ENCODE measurements at regions not wholly inside any gene's neighbourhood (a gene's known extent, or its start where the extent isn't known, plus 50 kb on each side); places are given as distances from the start of the nearest gene placed in this dataset.
"Not testable (repeated sequence)": the region's sequence is repeated elsewhere in the genome, so short reads cannot be mapped to it uniquely, and the experiment has no call there.

DNA sequence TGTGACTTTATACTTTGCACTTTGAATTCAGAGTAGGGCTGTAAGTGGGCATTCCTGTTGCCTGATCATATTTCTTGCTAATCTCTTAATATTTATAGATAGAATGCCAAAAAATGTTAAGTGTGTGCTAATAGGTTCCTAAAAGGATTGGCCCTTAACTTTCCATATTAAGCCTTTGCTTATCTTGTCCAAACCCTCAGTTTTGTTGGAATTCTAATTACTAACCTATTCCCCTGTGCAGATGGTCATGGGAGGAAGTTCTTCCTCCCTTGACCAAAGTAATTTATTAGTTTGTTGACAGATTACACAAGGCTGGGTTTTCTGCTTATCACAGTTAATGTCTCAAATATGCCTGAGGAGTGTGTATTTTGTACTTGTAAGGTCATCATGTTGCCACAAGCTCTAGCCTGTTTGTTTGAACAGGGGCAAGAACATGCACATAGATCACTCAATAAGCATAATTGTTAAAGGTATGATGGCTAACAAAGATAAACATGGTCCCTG is 541.1 kb upstream of the SPRY2 start:
- no peak for DNase-seq (ENCODE audit: low spot score)

DNA sequence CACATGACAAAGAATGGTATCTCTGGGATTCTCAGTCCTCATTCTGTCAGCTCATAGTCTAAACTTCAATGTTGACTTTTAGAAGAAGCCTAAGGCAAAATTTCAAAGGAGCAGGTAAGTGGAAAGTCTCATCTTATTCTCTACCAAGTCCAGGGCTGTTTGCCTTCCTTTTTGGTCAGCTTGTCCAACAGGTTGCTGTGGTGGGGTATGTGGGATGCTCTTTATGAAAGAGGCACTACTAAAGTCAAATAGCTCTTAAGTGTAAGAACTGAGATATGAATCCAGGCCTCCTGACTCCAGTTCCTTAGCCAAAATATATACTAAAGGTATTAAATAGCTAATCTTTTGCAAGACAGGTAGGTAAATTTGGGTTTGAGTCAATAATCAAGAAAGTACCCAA is 540.6 kb upstream of the SPRY2 start:
- no peak for DNase-seq (ENCODE audit: low spot score)

- no peak for DNase-seq (ENCODE audit: low spot score)
Observed at GRCh38 chr13:80881034-80881433, 540.1 kb upstream of the SPRY2 start.

- no peak for DNase-seq (ENCODE audit: low spot score)
Observed at GRCh38 chr13:80877944-80878241, 537.0 kb upstream of the SPRY2 start.

GRCh38 chr13:80877209-80877943 is 536.5 kb upstream of the SPRY2 start:
- no peak for DNase-seq (ENCODE audit: low spot score)

- no peak for DNase-seq (ENCODE audit: low spot score)
Observed at GRCh38 chr13:80873589-80873988, 532.7 kb upstream of the SPRY2 start.

DNA sequence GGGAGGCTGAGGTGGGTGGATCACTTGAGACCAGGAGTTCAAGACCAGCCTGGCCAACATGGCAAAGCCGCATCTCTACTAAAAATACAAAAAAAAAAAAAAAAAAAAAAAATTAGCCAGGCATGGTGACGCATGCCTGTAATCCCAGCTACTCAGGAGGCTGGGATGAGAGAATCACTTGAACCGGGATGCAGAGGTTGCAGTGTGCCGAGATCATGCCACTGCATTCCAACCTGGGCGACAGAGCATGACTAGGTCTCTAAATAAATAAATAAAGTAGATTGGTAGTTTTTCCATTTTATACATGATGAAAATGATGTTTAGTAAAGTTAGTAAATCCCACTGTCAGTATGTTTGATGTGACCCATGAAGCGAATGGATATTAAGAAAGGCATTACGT is 531.0 kb upstream of the SPRY2 start:
- DNase-seq (ENCODE audit: low spot score), result not testable (repeated sequence)

GRCh38 chr13:80871481-80871880 is 530.6 kb upstream of the SPRY2 start:
- no peak for DNase-seq (ENCODE audit: low spot score)

DNA sequence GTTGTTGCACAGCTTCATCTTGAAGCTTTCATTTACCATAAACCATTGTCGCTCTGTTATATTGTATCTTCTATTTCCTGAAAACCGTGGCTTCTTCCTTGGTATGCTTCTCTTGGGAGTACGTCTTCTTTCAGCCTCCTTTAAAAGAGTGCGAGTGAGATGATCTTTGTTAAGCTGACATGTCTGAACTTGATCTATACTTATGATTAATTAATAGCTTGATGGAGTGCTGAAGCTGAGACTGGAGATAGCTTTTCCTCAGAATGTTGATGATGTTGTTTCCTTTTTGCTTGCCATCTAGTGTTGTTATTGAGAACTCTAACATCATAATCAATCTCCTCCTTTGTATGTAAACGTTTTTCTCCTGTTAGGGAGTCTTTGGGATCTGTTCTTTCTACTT is 529.3 kb upstream of the SPRY2 start:
- DNase-seq (ENCODE audit: low spot score), result no peak

DNA sequence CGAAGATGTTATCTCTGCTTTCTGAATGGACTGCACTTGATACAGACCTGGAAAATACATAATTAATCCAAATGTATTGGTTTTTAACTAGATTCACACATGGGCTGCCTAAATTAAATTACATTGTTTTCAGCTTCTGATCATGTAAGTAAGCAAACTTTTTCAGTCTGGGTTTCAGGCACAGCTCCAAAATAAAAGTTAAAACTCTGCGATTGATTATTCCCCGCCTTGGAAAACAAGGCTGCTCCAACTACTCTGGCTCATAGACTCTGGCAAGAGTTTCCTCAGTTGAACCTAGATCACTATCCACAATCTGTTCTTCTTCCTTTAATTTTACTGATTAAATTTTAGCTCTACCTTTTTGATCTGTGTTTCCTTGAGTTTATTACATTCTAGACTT is 526.0 kb upstream of the SPRY2 start:
- DNase-seq (ENCODE audit: low spot score), result no peak

GRCh38 chr13:80865329-80865728 is 524.4 kb upstream of the SPRY2 start:
- no peak for DNase-seq (ENCODE audit: low spot score)

DNA sequence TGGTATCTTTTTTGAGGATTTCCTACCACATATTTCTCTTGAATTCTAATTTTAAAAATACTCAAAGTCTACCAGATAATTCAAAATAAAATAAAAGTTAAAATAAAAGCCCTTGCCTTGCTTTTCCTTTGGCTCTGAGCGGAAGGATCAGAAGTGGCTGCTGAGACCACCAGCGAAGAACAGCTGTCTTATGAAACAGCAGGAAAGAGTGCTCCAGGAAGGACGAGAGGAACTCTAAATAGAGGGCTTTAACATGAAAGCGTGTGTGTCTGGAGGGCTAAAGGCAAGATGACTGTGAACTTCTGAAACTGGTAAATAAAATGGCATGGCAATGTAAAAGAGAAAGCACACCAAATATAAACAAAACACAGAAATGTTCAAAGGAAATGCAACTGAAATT is 521.5 kb upstream of the SPRY2 start:
- no peak for DNase-seq (ENCODE audit: low spot score)

- no peak for DNase-seq (ENCODE audit: low spot score)
Observed at GRCh38 chr13:80860845-80861244, 519.9 kb upstream of the SPRY2 start.

GRCh38 chr13:80858131-80858530 is 517.2 kb upstream of the SPRY2 start:
- no peak for DNase-seq (ENCODE audit: low spot score)

DNA sequence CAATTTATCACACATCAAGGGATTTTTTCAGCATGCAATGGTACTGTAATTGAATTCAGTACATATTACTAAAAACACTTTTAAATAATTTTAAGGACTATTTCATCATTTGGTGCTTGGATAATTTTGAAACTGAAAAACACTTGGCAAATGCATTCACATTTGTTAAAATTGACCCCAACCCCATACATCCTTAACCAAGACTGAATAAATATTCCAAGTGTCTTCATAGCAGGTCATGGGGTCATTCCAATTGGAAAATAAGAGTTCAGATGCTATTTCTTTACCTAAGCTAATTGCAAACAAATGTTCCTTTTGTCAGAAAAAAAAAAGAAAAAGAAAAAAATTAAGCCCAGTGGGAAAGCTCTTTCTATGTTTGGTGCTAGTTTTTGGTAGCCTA is 516.4 kb upstream of the SPRY2 start:
- DNase-seq (ENCODE audit: low spot score), result no peak

- no peak for DNase-seq (ENCODE audit: low spot score)
Observed at GRCh38 chr13:80850771-80851170, 509.8 kb upstream of the SPRY2 start.

- no peak for DNase-seq (ENCODE audit: low spot score)
Observed at GRCh38 chr13:80844164-80844563, 503.2 kb upstream of the SPRY2 start.

GRCh38 chr13:80841414-80841813 is 500.5 kb upstream of the SPRY2 start:
- no peak for DNase-seq (ENCODE audit: low spot score)

- DNase-seq (ENCODE audit: low spot score), result no peak
Observed at GRCh38 chr13:80840316-80840976, 499.5 kb upstream of the SPRY2 start.

- no peak for DNase-seq (ENCODE audit: low spot score)
Observed at GRCh38 chr13:80835902-80836301, 495.0 kb upstream of the SPRY2 start.

DNA sequence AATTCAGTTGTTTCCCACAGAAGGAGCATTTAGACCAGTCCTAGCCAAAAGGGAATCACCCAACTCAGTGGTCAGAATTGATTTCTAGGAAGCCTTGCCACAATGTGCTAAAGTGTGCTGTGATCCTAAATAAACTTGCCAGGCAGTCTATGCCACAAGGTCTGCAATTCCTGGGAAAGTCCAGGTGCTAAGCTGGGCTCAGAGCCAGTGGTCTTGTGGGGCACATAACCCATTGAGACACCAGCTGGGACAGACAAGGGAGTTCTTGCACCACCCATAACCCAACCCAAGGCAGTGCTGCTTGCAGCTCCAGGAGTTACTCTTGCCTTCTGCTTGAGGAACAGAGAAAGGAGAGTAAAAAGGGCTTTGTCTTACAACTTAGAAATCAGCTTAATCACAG is 489.5 kb upstream of the SPRY2 start:
- no peak for DNase-seq (ENCODE audit: low spot score)

GRCh38 chr13:80828759-80829158 is 487.8 kb upstream of the SPRY2 start:
- no peak for DNase-seq (ENCODE audit: low spot score)

DNA sequence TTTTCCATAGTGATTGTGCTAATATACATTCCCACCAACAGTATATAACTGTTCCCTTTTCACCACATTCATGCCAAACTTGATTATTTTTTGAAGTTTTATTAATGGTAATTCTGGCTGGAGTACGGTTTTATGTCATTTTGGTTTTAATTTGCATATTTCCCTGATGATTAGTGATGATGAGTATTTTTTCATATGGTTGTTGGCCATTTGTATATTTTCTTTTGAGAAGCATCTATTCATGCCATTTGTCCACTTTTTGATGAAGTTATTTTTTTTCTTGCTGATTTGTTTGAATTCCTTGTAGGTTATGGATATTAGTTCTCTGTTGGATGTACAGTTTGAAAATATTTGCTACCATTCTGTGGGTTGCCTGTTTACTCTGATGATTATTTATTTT is 484.4 kb upstream of the SPRY2 start:
- DNase-seq (ENCODE audit: low spot score), result no peak

GRCh38 chr13:80824229-80824628 is 483.3 kb upstream of the SPRY2 start:
- DNase-seq (ENCODE audit: low spot score), result no peak
